ENCODE measurements at regions not wholly inside any gene's neighbourhood (a gene's known extent, or its start where the extent isn't known, plus 50 kb on each side); places are given as distances from the start of the nearest gene placed in this dataset.
"Not testable (repeated sequence)": the region's sequence is repeated elsewhere in the genome, so short reads cannot be mapped to it uniquely, and the experiment has no call there.

DNA sequence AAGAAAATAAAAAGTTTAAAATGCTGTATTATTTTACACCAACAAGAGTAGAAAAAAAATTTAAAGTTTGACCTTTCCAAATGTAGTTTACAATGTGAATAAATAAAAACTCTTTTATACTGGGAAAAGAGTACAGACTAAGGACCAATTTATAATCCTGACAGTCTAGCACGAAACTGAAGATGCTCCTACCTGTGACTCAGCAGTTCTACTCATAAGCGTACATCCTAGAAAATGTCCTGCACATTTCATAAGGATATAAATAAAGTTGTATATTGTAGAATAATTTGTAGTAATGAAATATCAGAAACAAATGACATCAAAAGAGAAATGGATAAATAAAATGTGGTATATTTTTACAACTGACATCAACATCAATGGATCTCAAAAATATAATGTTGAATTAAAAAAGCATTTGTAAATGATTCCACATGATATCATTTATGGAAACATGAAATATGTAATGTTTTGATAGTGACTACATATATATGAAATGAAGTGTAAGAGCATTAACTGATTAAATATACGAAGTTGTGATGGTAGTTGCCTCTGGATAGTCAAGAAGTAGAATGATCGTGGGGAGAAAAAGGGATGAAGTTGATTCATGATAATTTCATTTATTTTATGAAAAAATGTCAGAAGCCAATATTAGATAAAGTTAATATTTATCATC lies 161.3 kb upstream of the CBLB start:
- DNase-seq = no peak

- DNase-seq = no peak
These were observed 161.8 kb upstream of the CBLB start for GRCh38 chr3:106030627-106030963.

- DNase-seq = no peak
These were observed 163.7 kb upstream of the CBLB start for GRCh38 chr3:106032479-106032878.

DNA sequence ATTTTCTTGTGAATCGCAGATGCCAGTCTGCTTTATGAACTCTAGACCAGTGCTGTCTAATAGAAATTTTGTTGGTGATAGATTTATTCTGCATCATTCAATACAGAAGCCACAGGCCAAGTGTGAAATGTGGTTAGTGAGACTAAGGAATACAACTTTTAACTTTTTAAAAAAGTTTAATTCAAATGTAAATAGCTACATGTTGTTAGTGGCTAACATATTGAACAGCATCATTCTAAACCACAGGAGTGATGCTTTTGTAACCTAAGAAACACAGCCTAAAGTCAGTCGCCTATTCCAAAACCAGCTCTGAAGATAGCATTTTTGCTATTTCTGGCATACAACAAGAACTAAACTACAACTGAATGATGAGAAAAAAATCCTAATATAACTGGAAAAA lies 164.8 kb upstream of the CBLB start:
- DNase-seq = no peak

DNA sequence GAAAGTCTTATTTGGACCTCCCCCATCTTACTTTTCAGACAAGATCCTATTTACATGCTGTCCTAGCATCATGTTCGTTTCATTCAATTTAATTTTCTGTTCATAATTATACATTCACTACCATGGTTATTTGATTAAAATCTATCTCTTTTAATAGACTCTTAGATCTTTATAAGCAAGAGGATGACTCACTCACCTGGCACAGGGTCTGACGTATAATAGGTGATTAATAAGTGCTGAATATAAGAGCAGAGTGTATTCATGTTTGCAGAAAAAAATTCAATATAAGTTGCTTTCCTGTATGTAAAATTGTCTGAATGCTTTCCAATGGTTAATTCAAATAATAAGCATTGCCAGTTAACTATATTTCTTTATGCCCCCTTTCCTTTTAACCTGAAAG lies 165.5 kb upstream of the CBLB start:
- DNase-seq = no peak

DNA sequence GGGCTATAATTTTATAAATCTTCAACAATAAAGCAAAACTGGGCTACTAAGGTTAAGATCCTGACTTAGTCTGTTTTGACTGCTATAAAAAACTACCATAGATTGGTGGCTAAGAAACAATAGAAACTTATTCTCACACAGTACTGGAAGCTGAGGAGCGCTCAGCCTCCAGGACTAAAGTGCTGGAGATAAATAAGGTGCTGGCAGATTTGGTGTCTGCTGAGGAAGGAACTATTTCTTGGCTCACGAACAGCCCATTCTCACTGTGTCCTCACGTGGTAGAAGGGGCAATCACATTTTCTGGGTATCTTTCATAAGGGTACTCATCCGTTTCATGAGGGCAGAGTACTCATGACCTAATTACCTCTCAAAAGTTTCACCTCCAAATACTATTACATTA lies 166.8 kb upstream of the CBLB start:
- DNase-seq = no peak

DNA sequence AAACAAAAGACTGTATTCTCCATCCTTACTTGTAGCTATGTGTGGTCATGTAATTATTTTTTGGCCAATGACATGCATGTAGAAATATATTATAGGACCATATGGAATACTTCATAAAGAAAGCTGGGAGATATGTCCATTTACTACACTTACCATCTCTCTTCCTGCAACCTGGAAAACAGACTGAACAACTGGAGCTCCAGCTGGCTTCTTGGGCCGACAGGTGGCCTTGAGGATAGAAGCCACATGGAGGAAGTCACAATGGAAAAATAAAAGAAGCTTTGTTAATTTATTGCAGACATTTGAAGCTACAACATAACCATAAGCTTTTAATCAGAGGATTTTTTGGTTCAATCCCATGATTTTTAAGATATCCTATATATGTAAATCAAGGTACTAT lies 167.9 kb upstream of the CBLB start:
- DNase-seq = no peak

DNA sequence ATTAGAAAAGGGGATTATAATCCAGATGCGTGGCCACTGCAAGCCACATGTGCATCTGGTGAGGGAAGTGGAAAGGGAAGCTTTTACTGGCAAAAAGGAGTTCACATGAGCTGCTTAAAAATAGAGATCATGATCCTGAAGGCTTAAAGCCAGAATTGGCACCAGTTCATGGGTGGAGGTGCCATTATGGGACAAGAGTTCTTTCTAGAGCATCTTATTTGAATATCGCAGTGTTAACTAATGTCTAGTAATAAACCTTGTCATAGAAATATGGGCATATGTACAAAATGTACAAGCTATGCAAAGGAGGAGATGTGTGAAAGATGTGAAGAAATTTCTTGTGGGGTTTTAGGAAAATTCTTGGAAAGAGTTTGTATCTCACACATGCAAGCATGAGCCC lies 178.4 kb upstream of the CBLB start:
- no peak for DNase-seq

GRCh38 chr3:106048946-106049481 lies 180.2 kb upstream of the CBLB start:
- DNase-seq = no peak

DNA sequence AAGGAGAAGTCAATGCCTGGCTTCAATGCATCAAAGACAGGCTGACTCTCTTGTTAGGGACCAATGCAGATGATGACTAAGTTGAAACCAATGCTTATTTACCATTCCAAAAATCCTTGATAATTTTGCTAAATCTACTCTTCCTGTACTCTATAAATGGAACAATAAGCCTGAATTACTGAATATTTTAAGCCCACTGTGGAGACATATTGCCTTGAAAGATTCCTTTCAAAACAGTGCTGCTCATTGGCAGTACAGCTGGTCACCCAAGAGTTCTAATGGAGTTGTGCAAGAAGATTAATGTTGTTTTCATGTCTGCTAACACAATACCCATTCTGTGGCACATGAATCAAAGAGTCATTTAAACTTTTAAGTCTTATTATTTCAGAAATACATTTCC lies 181.0 kb upstream of the CBLB start:
- no peak for DNase-seq

DNA sequence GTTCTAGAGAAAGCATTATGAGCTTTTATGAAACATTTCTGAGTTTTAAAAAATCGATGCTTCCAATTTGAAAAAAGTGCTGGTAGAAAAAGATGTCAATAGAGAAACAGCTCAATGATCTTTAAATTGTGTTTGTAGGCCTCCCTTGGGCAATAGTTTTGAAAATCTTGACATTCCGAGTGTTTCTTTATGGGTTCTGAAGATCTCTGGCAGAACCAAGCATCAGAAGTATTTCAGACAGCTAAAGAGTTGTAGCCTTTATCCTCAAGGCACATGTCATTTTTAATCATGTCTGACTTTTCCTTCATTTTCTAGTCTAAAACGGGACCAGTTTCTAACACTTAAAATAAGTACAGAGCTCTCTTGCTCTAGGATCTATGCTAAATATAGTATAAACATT lies 188.1 kb upstream of the CBLB start:
- DNase-seq = no peak

DNA sequence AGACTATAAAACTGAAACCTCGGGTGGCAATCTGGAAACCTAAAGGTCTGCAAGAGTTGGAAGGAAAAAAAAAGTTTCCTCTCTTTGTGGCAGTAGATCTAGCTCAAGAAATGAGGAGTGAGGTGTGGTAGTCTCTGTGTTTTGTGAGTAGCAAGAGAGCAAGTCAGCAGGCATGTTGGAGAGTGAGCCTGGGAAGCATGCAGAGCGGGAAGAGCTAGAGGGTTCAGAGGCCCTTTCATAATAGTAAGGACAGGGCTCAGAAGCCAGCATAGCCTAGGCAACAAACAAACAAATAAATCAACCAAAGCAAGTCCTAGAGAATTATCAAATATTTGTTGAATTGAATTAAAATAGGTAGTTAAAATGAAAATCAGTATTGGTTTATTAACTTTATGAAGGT lies 189.7 kb upstream of the CBLB start:
- no peak for DNase-seq

GRCh38 chr3:106059953-106060517 lies 191.2 kb upstream of the CBLB start:
- DNase-seq = no peak

GRCh38 chr3:106063909-106064308 lies 195.1 kb upstream of the CBLB start:
- no peak for DNase-seq

- no peak for DNase-seq
These were observed 197.0 kb upstream of the CBLB start for GRCh38 chr3:106065831-106066230.

- no peak for DNase-seq
These were observed 198.9 kb upstream of the CBLB start for GRCh38 chr3:106067711-106068110.

DNA sequence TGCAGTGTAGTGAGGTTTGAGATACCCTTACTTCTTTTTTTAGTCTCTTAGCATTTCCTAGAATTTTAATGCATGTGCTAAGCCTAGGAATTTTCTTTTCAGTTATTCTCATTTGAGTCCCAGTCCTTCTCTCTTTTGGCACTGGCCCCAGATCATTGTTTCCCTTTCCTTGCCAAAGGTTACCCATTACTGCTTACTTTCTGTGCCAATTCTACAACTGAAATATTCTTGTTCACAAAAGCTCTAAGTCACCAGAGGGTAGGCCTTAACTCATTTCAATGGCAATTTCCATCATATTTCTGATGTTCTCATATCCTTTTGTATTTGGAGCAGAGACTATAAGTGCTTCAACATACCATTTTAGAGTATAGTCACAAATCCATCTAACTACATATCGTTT lies 199.6 kb upstream of the CBLB start:
- no peak for DNase-seq

GRCh38 chr3:106068795-106069194 lies 200.0 kb upstream of the CBLB start:
- DNase-seq = no peak

GRCh38 chr3:106070187-106070586 lies 201.4 kb upstream of the CBLB start:
- DNase-seq = no peak

DNA sequence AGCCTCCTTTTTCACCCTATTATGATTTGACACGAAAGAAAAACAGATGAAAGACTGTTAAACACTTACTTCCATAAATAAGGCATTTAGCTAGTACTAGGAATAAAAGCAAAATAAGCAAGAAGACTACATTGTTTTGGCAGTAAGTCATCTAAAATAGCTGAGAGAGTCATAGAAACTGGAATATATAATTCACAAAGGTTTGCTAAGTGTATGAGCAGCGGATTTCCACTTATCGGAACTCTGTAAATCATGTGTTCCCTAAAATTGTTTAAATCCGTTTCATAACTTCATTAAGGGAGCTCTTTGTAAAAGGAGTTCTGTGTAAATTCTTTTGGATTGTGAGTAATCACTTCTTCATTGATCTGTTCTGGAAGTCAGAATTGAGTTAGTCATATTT lies 202.5 kb upstream of the CBLB start:
- no peak for DNase-seq

- not testable (repeated sequence) for DNase-seq
These were observed 203.8 kb upstream of the CBLB start for GRCh38 chr3:106072596-106072995.

DNA sequence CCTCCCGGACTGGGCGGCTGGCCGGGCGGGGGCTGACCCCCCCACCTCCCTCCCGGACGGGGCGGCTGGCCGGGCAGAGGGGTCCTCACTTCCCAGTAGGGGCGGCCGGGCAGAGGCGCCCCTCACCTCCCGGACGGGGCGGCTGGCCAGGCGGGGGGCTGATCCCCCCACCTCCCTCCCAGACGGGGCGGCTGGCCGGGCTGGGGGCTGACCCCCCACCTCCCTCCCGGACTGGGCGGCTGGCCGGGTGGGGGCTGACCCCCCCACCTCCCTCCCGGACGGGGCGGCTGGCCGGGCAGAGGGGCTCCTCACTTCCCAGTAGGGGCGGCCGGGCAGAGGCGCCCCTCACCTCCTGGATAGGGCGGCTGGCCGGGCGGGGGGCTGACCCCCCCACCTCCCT lies 205.0 kb upstream of the CBLB start:
- DNase-seq = not testable (repeated sequence)

DNA sequence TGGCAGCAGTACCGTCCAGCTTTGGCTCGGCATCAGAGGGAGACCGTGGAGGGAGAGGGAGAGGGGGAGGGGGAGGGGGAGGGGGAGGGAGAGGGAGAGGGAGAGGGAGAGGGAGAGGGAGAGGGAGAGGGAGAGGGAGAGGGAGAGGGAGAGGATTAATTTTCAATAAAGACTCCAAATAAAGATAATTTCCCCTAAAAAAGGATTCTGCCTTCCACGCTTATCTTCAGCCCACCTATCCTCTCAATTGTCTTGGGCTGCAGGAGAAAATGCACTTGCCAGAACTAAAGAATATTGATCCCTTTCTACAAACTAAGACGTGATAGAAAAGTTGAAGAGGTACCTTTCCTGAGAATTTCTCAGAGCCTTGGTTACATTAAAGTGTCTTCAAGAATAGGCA lies 206.9 kb upstream of the CBLB start:
- DNase-seq = not testable (repeated sequence)

DNA sequence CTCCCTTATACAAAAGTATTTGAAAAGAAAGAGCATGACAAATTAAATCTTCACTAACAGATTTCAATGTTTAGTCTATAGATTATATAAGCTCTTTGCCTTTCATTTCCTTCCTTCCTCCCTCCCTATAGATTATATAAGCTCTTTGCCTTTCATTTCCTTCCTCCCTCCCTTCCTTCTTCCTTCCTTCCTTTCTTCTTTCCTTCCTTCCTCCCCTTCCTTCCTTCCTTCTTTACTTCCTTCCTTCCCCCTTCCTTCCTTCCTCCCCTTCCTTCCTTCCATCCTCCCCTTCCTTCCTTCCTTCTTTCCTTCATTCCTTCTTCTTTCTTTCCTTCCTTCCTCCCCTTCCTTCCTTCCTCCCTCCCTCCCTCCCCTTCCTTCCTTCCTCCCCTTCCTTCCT lies 209.8 kb upstream of the CBLB start:
- DNase-seq = no peak

- no peak for DNase-seq
These were observed 213.8 kb upstream of the CBLB start for GRCh38 chr3:106082616-106083015.

Measured in activated gamma-delta T cell (primary cell).